Psoas muscle (tissue), 7 donors: ENCODE measurements at regions not wholly inside any gene's neighbourhood (a gene's known extent, or its start where the extent isn't known, plus 50 kb on each side); places are given as distances from the start of the nearest gene placed in this dataset.

Experiments
- ATAC-seq, 4 donors: fragments of 200-7000 bp; cut with Tn5 transposase; one replicate each; pipeline ENCODE4 v1.9.1; 2020; ENCODE audit warnings: moderate library complexity in 3 of 4, mild to moderate bottlenecking in 2 of 4
- DNase-seq, 2 donors: peaks; one replicate each; pipeline ENCODE4 v3.0.0-alpha.2; 2020
- H3K27ac ChIP-seq: fragments of 200-600 bp; one replicate; pipeline ENCODE4 v1.8.0; 2022
- H3K27me3 ChIP-seq, 3 donors: fragments of 200-600 bp in 1 of 3; one replicate each; pipeline versions ENCODE4 v1.6.1 to v1.8.0; 2013 to 2022; ENCODE audit warnings: low read length in 2 of 3, mild to moderate bottlenecking in 2 of 3, moderate library complexity in 1 of 3; ENCODE audit not compliant: insufficient read depth in 3 of 3
- H3K36me3 ChIP-seq, 2 donors: fragments of 200-600 bp in 1 of 2; one replicate each; pipeline versions ENCODE4 v1.6.1 to v1.8.0; 2013 to 2022; ENCODE audit warnings: low read depth in 1 of 2, mild to moderate bottlenecking in 1 of 2, moderate library complexity in 1 of 2; ENCODE audit not compliant: insufficient read depth in 1 of 2
- H3K4me1 ChIP-seq: fragments of 200-600 bp; one replicate; pipeline ENCODE4 v1.8.0; 2022
- H3K4me3 ChIP-seq: fragments of 200-600 bp; one replicate; pipeline ENCODE4 v1.8.0; 2022; ENCODE audit warnings: mild to moderate bottlenecking
- H3K9me3 ChIP-seq: fragments of 200-600 bp; one replicate; pipeline ENCODE4 v1.8.0; 2022
- WGBS, 3 donors: extraction: QIAGEN DNeasy Blood & Tissue Kit; methylation state at CpG; one replicate each; pipeline versions ENCODE4 v1.1.6 to v1.1.7; 2013; 5-methylcytosine and 5-hydroxymethylcytosine counted together
- intact Hi-C, 2 donors: fragments of 100-400 bp; cut with DNase I; formaldehyde crosslinking; loops; one replicate each; pipeline versions ENCODE4 v1.11.0 to v1.14.2; 2022
- TF ChIP-seq, protein P1 (sequence below): fragments of 200-600 bp; IDR thresholded peaks from one replicate; pipeline ENCODE4 v1.8.0; 2022; ENCODE audit warnings: antibody characterized with exemption
- donor health status: healthy with polysubstance abuse.
- donor health status: DM: no; HTN: no; CAD: no; lungs with moderate emphysema.
- donor health status: Bipolar disorder and iron deficiency.
- donor health status: healthy.
- donor health status: DM: yes; HTN: yes; CAD: no.
- donor health status: DM: no; HTN: no; CAD: no.
- donor health status: DM: yes; HTN: yes; CAD: no.

DNA sequence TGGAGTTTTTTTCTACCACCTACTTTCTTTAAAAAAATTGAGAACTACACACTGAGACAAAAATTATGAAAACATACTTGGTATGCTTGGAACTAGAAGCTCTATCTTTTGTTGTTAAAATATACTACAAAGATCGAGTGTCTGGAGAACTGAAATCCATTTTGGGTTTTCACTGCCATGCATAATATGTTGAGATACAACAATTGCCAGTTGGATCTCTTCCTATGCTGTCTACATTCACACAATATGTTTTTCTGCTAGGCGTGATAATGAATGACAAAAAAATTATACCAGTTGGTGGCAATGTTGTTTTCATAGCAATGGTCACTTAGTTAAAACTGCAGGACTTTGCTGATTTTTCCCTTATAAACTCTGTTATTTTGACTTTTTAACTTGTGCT lies 605.4 kb upstream of the LCORL start:
- DNase-seq, result no peak
- 24 to 49% (median 33%) methylated on average over 2 of the region's 2 CpGs for WGBS, 3 donors
- TF ChIP-seq, protein P1, sequence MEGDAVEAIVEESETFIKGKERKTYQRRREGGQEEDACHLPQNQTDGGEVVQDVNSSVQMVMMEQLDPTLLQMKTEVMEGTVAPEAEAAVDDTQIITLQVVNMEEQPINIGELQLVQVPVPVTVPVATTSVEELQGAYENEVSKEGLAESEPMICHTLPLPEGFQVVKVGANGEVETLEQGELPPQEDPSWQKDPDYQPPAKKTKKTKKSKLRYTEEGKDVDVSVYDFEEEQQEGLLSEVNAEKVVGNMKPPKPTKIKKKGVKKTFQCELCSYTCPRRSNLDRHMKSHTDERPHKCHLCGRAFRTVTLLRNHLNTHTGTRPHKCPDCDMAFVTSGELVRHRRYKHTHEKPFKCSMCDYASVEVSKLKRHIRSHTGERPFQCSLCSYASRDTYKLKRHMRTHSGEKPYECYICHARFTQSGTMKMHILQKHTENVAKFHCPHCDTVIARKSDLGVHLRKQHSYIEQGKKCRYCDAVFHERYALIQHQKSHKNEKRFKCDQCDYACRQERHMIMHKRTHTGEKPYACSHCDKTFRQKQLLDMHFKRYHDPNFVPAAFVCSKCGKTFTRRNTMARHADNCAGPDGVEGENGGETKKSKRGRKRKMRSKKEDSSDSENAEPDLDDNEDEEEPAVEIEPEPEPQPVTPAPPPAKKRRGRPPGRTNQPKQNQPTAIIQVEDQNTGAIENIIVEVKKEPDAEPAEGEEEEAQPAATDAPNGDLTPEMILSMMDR, result no peak
- H3K27me3 ChIP-seq, result peaks cover 0 to 2% (median 0%) of the 10 kb centered on the region in 3 donors
- H3K9me3 ChIP-seq, result no peaks in the 10 kb centered on the region
- intact Hi-C loops, result no loop called here
- no peaks in the 10 kb centered on the region for H3K36me3 ChIP-seq
- H3K27ac ChIP-seq, result no peak overlapping the region
- no peak for ATAC-seq
- H3K4me3 ChIP-seq, result no peak overlapping the region
- no peaks in the 10 kb centered on the region for H3K4me1 ChIP-seq

DNA sequence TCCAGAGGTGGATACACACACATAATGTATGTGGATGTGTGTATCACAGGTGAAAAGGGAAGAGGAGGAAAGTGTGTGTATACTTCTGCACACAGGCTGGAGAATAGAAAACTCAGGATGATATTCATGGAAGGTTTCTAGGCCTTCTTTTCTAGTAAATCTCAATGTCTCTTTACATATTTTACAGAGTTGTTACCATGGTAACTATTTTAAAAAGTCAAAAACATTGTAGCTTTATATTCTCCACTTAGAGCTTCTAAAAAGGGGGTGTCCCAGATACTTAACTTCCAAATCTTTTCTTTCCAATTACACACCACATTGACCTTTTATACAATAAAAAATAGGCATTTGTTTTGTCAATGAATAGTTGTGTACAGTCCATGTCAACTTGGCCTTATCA lies 604.8 kb upstream of the LCORL start:
- TF ChIP-seq, protein P1, result no peak
- Histone ChIP-seq H3K4me3 (no peak overlapping the region), H3K27ac (no peak overlapping the region), H3K27me3 (peaks cover 0 to 2% (median 0%) of the 10 kb centered on the region in 3 donors), H3K36me3 (no peaks in the 10 kb centered on the region), H3K9me3 (no peaks in the 10 kb centered on the region), H3K4me1 (no peaks in the 10 kb centered on the region)
- ATAC-seq (no peak), DNase-seq (no peak)
- intact Hi-C loops, result no loop called here

DNA sequence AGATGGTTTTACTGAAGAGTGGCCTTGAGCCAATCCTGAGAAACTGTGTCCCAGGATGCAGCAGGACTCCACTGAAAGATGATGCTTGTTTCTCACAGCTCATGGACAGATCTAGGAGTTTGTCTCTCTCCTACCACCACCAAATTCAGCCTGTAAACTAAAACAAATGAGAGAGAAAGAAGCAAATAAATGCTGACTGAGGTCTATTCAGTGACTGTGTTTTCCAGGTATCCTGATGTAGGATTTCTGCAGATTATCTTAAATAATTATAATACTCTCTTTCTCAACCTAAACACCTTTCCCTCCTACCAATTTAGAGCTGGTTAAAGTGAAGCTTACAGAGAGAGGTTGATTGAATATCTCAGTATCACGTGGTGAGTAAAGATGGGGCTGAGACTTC lies 599.6 kb upstream of the LCORL start:
- TF ChIP-seq, protein P1, result no peak
- Histone ChIP-seq H3K4me3 (no peak overlapping the region), H3K27ac (no peak overlapping the region), H3K27me3 (no peaks in the 10 kb centered on the region), H3K36me3 (no peaks in the 10 kb centered on the region), H3K9me3 (no peaks in the 10 kb centered on the region), H3K4me1 (no peaks in the 10 kb centered on the region)
- ATAC-seq (no peak), DNase-seq (no peak)
- WGBS, 3 donors, result 60 to 82% (median 70%) methylated on average over 1 of the region's 1 CpG
- intact Hi-C loops, result no loop called here

DNA sequence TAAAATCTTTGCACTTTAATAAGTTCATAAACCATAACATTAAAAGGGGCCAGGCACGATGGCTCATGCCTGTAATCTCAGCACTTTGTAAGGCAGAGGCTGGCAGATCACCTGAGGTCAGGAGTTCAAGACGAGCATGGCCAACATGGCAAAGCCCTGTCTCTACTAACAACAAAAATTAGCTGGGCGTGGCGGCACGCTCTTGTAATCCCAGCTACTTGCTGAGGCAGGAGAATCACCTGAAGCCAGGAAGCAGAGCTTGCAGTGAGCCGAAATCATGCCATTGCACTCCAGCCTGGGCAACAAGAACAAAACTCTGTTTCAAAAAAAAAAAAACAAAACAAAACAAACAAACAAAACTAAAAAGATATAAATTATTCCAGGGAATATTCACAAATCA lies 595.2 kb upstream of the LCORL start:
- 73 to 74% (median 74%) methylated on average over 6 of the region's 6 CpGs for WGBS, 3 donors
- H3K36me3 ChIP-seq, result no peaks in the 10 kb centered on the region

DNA sequence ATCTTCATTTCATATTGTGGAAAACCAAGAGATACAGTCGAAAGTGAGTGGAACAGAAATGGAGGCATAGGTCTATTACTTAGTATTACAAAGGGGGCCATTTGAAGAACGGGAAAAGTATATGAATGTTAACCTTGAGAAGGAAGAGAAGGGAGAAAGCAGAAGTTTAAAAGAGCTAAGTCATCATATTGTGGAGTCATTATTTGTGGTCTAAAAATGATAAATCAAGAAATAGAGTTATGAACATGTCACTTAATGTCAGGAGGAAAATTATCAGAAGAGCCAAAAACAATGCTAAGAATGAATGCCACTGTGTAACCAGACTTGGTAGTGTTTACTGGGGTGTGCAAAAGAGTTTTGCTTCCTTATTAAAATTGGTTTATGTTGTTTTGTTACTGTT lies 589.5 kb upstream of the LCORL start:
- ATAC-seq (no peak), DNase-seq (no peak)
- Histone ChIP-seq H3K4me3 (no peak overlapping the region), H3K4me1 (no peaks in the 10 kb centered on the region), H3K27me3 (no peaks in the 10 kb centered on the region), H3K36me3 (no peaks in the 10 kb centered on the region), H3K9me3 (no peaks in the 10 kb centered on the region), H3K27ac (no peak overlapping the region)
- WGBS, 3 donors, result 80 to 89% (median 84%) methylated on average over 2 of the region's 2 CpGs
- TF ChIP-seq, protein P1, result no peak
- intact Hi-C loops, result no loop called here

More for the DNA sequence above, 595.2 kb upstream of the LCORL start:
- Histone ChIP-seq H3K27me3 (no peaks in the 10 kb centered on the region), H3K27ac (no peak overlapping the region), H3K4me3 (no peak overlapping the region), H3K9me3 (no peaks in the 10 kb centered on the region), H3K4me1 (no peaks in the 10 kb centered on the region)
- TF ChIP-seq, protein P1, result no peak
- intact Hi-C loops, result no loop called here
- DNase-seq (no peak), ATAC-seq (no peak)
